Fibroblast of lung (primary cell): ENCODE measurements at regions not wholly inside any gene's neighbourhood (a gene's known extent, or its start where the extent isn't known, plus 50 kb on each side); places are given as distances from the start of the nearest gene placed in this dataset.

Experiments
- DNase-seq, 2 donors: peaks; one replicate each; pipeline versions ENCODE4 v3.0.0 to v3.0.0-alpha.2; 2010; ENCODE audit warnings: low read depth in 2 of 2
- H2AFZ ChIP-seq: 2 replicates; pipeline ENCODE4 v1.5.1; 2012; ENCODE audit warnings: low read length, control low read depth, inconsistent platforms
- H3K27ac ChIP-seq: 2 replicates; pipeline ENCODE4 v1.5.1; 2011; ENCODE audit warnings: low read length, control low read depth; ENCODE audit not compliant: insufficient read depth
- H3K27me3 ChIP-seq: 2 replicates; pipeline ENCODE4 v1.5.1; 2011; ENCODE audit warnings: mild to moderate bottlenecking, low read length; ENCODE audit not compliant: control insufficient read depth, insufficient read depth
- H3K36me3 ChIP-seq: 2 replicates; pipeline ENCODE4 v1.5.1; 2011; ENCODE audit warnings: low read length; ENCODE audit not compliant: control insufficient read depth, insufficient read depth
- H3K4me1 ChIP-seq: 2 replicates; pipeline ENCODE4 v1.5.1; 2011; ENCODE audit warnings: low read length; ENCODE audit not compliant: control insufficient read depth, insufficient read depth; ENCODE audit errors: extremely low read depth
- H3K4me2 ChIP-seq: 2 replicates; pipeline ENCODE4 v1.5.1; 2011; ENCODE audit warnings: low read length, control low read depth; ENCODE audit not compliant: insufficient read depth; ENCODE audit errors: extremely low read depth
- H3K4me3 ChIP-seq, 4 experiments: fragments of 200-600 bp in 1 of 4; sonication (generic) in 1 of 4; replicated peaks in 1 of 4; 2 replicates each; pipeline ENCODE4 v1.5.1; 2011 to 2016; ENCODE audit warnings: low read length in 4 of 4, low read depth in 3 of 4, mild to moderate bottlenecking in 3 of 4, control low read depth in 2 of 4, inconsistent platforms in 1 of 4, mixed read lengths in 1 of 4; ENCODE audit not compliant: insufficient read depth in 1 of 4; ENCODE audit errors: control extremely low read depth in 1 of 4
- H3K79me2 ChIP-seq: 2 replicates; pipeline ENCODE4 v1.5.1; 2012; ENCODE audit warnings: mild to moderate bottlenecking, low read length, inconsistent platforms; ENCODE audit not compliant: control insufficient read depth, insufficient read depth
- H3K9ac ChIP-seq: 2 replicates; pipeline ENCODE4 v1.5.1; 2011; ENCODE audit warnings: mild to moderate bottlenecking, low read length, control low read depth; ENCODE audit not compliant: insufficient read depth
- H3K9me3 ChIP-seq: 2 replicates; pipeline ENCODE4 v1.5.1; 2012; ENCODE audit warnings: low read depth, low read length; ENCODE audit not compliant: control insufficient read depth, insufficient read depth
- H4K20me1 ChIP-seq: 2 replicates; pipeline ENCODE4 v1.5.1; 2011; ENCODE audit warnings: low read length; ENCODE audit not compliant: control insufficient read depth, insufficient read depth; ENCODE audit errors: extremely low read depth
- EZH2 ChIP-seq: IDR thresholded peaks from 2 replicates; pipeline ENCODE4 v1.5.1; 2012; ENCODE audit warnings: low read length, control low read depth, mild to moderate bottlenecking; ENCODE audit errors: missing control alignments
- TF ChIP-seq, protein P1 (sequence below), 2 donors: IDR thresholded peaks in 1 of 2; conservative IDR thresholded peaks in 1 of 2; 1 replicate in 1 of 2; 2 replicates in 1 of 2; pipeline ENCODE4 v1.5.1; 2011 to 2012; ENCODE audit warnings: low read length in 2 of 2, control low read depth in 1 of 2, inconsistent platforms in 1 of 2, low read depth in 1 of 2, mild to moderate bottlenecking in 1 of 2

DNA sequence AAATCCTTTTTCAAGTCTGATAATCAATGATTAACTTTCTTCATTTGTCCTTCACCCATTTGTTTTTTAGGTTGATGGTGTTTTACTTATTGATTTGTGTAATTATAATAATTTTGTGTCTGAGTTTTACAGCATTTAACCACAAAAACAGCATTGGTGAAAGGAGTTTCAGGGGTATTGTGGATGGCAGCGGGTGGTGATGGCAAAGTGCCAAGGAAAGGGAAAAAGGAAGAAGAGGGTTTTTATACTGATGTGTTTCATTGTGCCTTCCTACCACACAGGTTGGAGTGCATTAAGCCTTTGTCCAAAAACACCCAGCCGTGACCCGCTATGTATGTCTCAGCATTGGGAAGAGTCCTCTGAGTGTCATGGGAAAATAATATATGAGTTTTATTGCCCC, 150.3 kb downstream of the DAD1 start:
- Histone ChIP-seq H3K4me1 (no peaks in the 10 kb centered on the region), H2AFZ (no peak overlapping the region), H3K36me3 (no peaks in the 10 kb centered on the region), H3K9me3 (no peaks in the 10 kb centered on the region), H3K27ac (no peak overlapping the region), H3K4me2 (no peak overlapping the region), H3K27me3 (peaks cover 6% of the 10 kb centered on the region), H3K9ac (no peak overlapping the region), H4K20me1 (no peaks in the 10 kb centered on the region), H3K4me3 (no peak overlapping the region), H3K79me2 (no peaks in the 10 kb centered on the region)
- TF ChIP-seq EZH2: no peak
- TF ChIP-seq, protein P1, sequence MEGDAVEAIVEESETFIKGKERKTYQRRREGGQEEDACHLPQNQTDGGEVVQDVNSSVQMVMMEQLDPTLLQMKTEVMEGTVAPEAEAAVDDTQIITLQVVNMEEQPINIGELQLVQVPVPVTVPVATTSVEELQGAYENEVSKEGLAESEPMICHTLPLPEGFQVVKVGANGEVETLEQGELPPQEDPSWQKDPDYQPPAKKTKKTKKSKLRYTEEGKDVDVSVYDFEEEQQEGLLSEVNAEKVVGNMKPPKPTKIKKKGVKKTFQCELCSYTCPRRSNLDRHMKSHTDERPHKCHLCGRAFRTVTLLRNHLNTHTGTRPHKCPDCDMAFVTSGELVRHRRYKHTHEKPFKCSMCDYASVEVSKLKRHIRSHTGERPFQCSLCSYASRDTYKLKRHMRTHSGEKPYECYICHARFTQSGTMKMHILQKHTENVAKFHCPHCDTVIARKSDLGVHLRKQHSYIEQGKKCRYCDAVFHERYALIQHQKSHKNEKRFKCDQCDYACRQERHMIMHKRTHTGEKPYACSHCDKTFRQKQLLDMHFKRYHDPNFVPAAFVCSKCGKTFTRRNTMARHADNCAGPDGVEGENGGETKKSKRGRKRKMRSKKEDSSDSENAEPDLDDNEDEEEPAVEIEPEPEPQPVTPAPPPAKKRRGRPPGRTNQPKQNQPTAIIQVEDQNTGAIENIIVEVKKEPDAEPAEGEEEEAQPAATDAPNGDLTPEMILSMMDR (conservative IDR thresholded peaks at IDR 0.05 in 1 of 2, IDR thresholded peaks at IDR 0.05 in 1 of 2; ENCODE audit: low read depth in 1 of 2, low read length in 2 of 2): no peak
- no peak for DNase-seq

DNA sequence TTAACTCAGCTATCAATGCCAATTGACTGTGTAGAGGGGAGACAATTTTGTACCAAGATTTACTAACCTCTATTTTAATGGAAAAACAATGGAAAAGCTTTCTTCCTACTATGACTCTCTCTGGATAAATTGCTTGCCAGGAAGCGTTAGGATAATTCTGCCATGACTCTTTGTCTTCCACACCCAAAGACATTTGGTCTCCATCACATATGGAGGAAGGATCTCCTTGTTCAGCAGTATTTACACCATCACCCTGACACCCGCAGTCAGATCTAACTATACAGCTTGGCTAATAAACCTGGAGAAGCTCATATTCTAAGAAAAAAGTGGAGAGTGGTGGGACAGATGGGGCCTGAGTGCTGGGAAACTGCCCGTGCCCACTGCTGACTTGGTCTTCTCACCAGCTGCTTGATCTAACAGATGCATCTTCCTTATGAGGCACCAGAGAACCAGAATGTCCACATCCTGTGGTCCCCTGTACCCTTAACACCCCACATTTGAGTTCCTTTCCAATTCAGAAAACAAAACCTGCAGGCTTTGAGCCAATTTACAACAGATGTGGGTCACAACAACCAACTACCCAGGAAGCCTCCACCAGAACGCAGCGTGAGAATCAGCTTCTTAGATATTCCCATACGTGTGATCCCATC, 154.0 kb downstream of the DAD1 start:
- H3K4me3 ChIP-seq: no peak overlapping the region
- no peak overlapping the region for H3K9ac ChIP-seq
- H3K4me1 ChIP-seq: no peaks in the 10 kb centered on the region
- no peaks in the 10 kb centered on the region for H4K20me1 ChIP-seq
- H3K9me3 ChIP-seq: no peaks in the 10 kb centered on the region
- H3K27me3 ChIP-seq: peaks cover 8% of the 10 kb centered on the region
- no peak overlapping the region for H3K4me2 ChIP-seq
- DNase-seq: no peak
- no peak overlapping the region for H3K27ac ChIP-seq
- H3K79me2 ChIP-seq: no peaks in the 10 kb centered on the region
- no peak for TF ChIP-seq EZH2
- TF ChIP-seq, protein P1 (conservative IDR thresholded peaks at IDR 0.05 in 1 of 2, IDR thresholded peaks at IDR 0.05 in 1 of 2; ENCODE audit: low read depth in 1 of 2, low read length in 2 of 2): no peak
- H3K36me3 ChIP-seq: no peaks in the 10 kb centered on the region
- H2AFZ ChIP-seq: no peak overlapping the region

DNA sequence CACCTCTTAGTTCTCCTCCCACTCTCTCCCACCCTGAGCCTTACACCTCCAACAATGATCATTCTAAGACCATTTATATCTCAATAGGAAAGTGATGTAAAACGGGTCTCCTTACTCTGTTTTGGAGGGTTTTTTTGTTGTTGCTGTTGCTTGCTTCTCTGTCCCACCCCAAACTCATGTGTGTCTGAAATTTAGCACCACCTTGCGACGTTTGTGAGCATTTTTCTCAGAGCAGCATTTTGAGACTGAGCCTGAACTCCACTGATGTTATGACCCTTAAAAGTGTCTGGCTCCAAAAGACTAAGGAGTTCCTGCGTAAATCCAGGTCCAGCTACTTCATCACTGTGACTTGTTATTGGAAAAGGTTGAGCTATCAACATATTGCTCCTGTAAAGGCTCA, 155.0 kb downstream of the DAD1 start:
- Histone ChIP-seq H4K20me1 (no peaks in the 10 kb centered on the region), H3K36me3 (no peaks in the 10 kb centered on the region), H3K9ac (no peak overlapping the region), H3K79me2 (no peaks in the 10 kb centered on the region), H2AFZ (no peak overlapping the region), H3K4me1 (no peaks in the 10 kb centered on the region), H3K4me2 (no peak overlapping the region), H3K27ac (no peak overlapping the region), H3K9me3 (no peaks in the 10 kb centered on the region), H3K4me3 (no peak overlapping the region), H3K27me3 (peaks cover 10% of the 10 kb centered on the region)
- DNase-seq: no peak
- TF ChIP-seq, protein P1 (conservative IDR thresholded peaks at IDR 0.05 in 1 of 2, IDR thresholded peaks at IDR 0.05 in 1 of 2; ENCODE audit: low read depth in 1 of 2, low read length in 2 of 2): no peak
- no peak for TF ChIP-seq EZH2
